SK-N-SH (cell line): ENCODE measurements at regions not wholly inside any gene's neighbourhood (a gene's known extent, or its start where the extent isn't known, plus 50 kb on each side); places are given as distances from the start of the nearest gene placed in this dataset.

Source experiments
- CTCF ChIA-PET: fragments of 300-600, 350-600 bp; formaldehyde crosslinking; extraction: SDS; loops from one replicate; lab custom pipeline; 2021; lab: Yijun Ruan, JAX
- POLR2A ChIA-PET: fragments of 350-600 bp; sonication (Branson Sonifier 250); formaldehyde crosslinking; extraction: SDS; loops from one replicate; lab custom pipeline; 2020; ENCODE audit warnings: antibody characterized with exemption, inconsistent platforms; lab: Yijun Ruan, JAX
- DNase-seq: peaks from one replicate; pipeline ENCODE4 v3.0.0; 2012
- H2AFZ ChIP-seq: fragments of 200-600 bp; sonication (generic); 2 replicates; pipeline ENCODE4 v1.8.1; 2016; ENCODE audit warnings: antibody characterized with exemption, mild to moderate bottlenecking, low read depth
- H3F3A ChIP-seq: fragments of 200-600 bp; sonication (generic); replicated peaks from 2 replicates; pipeline ENCODE3; 2016; ENCODE audit warnings: antibody characterized with exemption, mild to moderate bottlenecking; ENCODE audit not compliant: insufficient read depth
- H3K27ac ChIP-seq, 2 experiments: fragments of 200-500 bp in 1 of 2; fragments of 200-600 bp in 1 of 2; sonication (Bioruptor generic) in 1 of 2; sonication (generic), shearing (Covaris generic) in 1 of 2; 2 replicates each; pipeline versions ENCODE4 v1.5.1 to v1.6.1; 2014 to 2016; ENCODE audit warnings: low read depth in 2 of 2, inconsistent platforms in 1 of 2, low read length in 1 of 2, mild to moderate bottlenecking in 1 of 2, mixed read lengths in 1 of 2
- H3K27me3 ChIP-seq: fragments of 200-600 bp; sonication (generic), shearing (Covaris generic); 2 replicates; pipeline ENCODE4 v1.6.1; 2016; ENCODE audit warnings: mixed run types; ENCODE audit not compliant: insufficient read depth
- H3K36me3 ChIP-seq, 2 experiments: fragments of 200-500 bp in 1 of 2; fragments of 200-600 bp in 1 of 2; sonication (Bioruptor generic) in 1 of 2; sonication (generic) in 1 of 2; replicated peaks in 1 of 2; 2 replicates each; pipeline versions ENCODE3 to v1.5.1; 2014 to 2016; ENCODE audit warnings: low read length in 1 of 2, mild to moderate bottlenecking in 1 of 2; ENCODE audit not compliant: insufficient read depth in 2 of 2, control insufficient read depth in 1 of 2
- H3K4me1 ChIP-seq, 2 experiments: fragments of 200-500 bp in 1 of 2; fragments of 200-600 bp in 1 of 2; sonication (Bioruptor generic) in 1 of 2; sonication (generic), shearing (Covaris generic) in 1 of 2; 2 replicates each; pipeline versions ENCODE4 v1.5.1 to v1.6.1; 2014 to 2016; ENCODE audit warnings: low read depth in 1 of 2, low read length in 1 of 2, mixed run types in 1 of 2; ENCODE audit not compliant: insufficient read depth in 2 of 2, control insufficient read depth in 1 of 2
- H3K4me2 ChIP-seq: fragments of 200-600 bp; sonication (generic), shearing (Covaris generic); 2 replicates; pipeline ENCODE4 v1.6.1; 2017; ENCODE audit warnings: mixed run types
- H3K4me3 ChIP-seq, 2 experiments: fragments of 200-500 bp in 1 of 2; fragments of 200-600 bp in 1 of 2; sonication (Bioruptor generic) in 1 of 2; sonication (generic), shearing (Covaris generic) in 1 of 2; 2 replicates each; pipeline versions ENCODE4 v1.5.1 to v1.8.1; 2014 to 2016; ENCODE audit warnings: low read depth in 2 of 2, inconsistent platforms in 1 of 2, low read length in 1 of 2, mild to moderate bottlenecking in 1 of 2, mixed read lengths in 1 of 2, moderate library complexity in 1 of 2
- H3K79me2 ChIP-seq: fragments of 200-600 bp; sonication (generic); 2 replicates; pipeline ENCODE4 v1.8.1; 2017; ENCODE audit warnings: mild to moderate bottlenecking; ENCODE audit not compliant: insufficient read depth
- H3K9ac ChIP-seq: fragments of 200-600 bp; sonication (generic); 2 replicates; pipeline ENCODE4 v1.6.1; 2017; ENCODE audit warnings: mixed run types
- H3K9me2 ChIP-seq: fragments of 200-600 bp; sonication (generic); 2 replicates; pipeline ENCODE4 v1.6.1; 2017; ENCODE audit warnings: mixed run types
- H3K9me3 ChIP-seq: fragments of 200-600 bp; sonication (generic); 2 replicates; pipeline ENCODE4 v1.6.1; 2017; ENCODE audit warnings: mixed run types, mild to moderate bottlenecking, moderate library complexity
- H4K20me1 ChIP-seq: fragments of 200-600 bp; sonication (generic); 2 replicates; pipeline ENCODE4 v1.6.1; 2017; ENCODE audit warnings: mild to moderate bottlenecking, mixed run types; ENCODE audit not compliant: insufficient read depth
- FOXJ3 ChIP-seq: sonication (generic); formaldehyde crosslinking; IDR thresholded peaks from 2 replicates; pipeline ENCODE4 v1.5.1; 2020; ENCODE audit warnings: mild to moderate bottlenecking, missing genetic modification reagents
- FOXM1 ChIP-seq: IDR thresholded peaks from 2 replicates; pipeline ENCODE4 v1.4.0; 2012; ENCODE audit warnings: low read depth, mild to moderate bottlenecking
- IRF3 ChIP-seq: fragments of 150-350 bp; IDR thresholded peaks from 2 replicates; pipeline ENCODE4 v1.6.1; 2016; ENCODE audit warnings: mild to moderate bottlenecking, low read depth, low read length
- NFIC ChIP-seq: IDR thresholded peaks from 2 replicates; pipeline ENCODE4 v1.4.0; 2012; ENCODE audit warnings: borderline replicate concordance
- NRF1 ChIP-seq: IDR thresholded peaks from 2 replicates; pipeline ENCODE4 v1.6.1; 2012; ENCODE audit warnings: low read depth, mild to moderate bottlenecking, low read length
- POLR2AphosphoS5 ChIP-seq: IDR thresholded peaks from 2 replicates; pipeline ENCODE4 v1.6.1; 2012; ENCODE audit warnings: low read depth, low read length
- REST ChIP-seq: IDR thresholded peaks from 2 replicates; pipeline ENCODE4 v1.6.1; 2012; ENCODE audit warnings: mild to moderate bottlenecking, low read depth, low read length, moderate library complexity
- RFX5 ChIP-seq: IDR thresholded peaks from 2 replicates; pipeline ENCODE4 v1.6.1; 2012; ENCODE audit warnings: mild to moderate bottlenecking, improper control_type of control experiment, low read length
- SMC3 ChIP-seq: IDR thresholded peaks from 2 replicates; pipeline ENCODE4 v1.6.1; 2012; ENCODE audit warnings: low read depth, low read length, improper control_type of control experiment
- TAF1 ChIP-seq: IDR thresholded peaks from 2 replicates; pipeline ENCODE4 v1.6.1; 2012; ENCODE audit warnings: low read depth, mild to moderate bottlenecking, low read length, moderate library complexity, borderline replicate concordance
- TCF12 ChIP-seq: IDR thresholded peaks from 2 replicates; pipeline ENCODE4 v1.4.0; 2012
- TEAD4 ChIP-seq: IDR thresholded peaks from 2 replicates; pipeline ENCODE4 v1.4.0; 2012; ENCODE audit warnings: mild to moderate bottlenecking, borderline replicate concordance; ENCODE audit not compliant: insufficient read depth
- USF1 ChIP-seq: IDR thresholded peaks from 2 replicates; pipeline ENCODE4 v1.4.0; 2012; ENCODE audit warnings: low read depth, borderline replicate concordance
- YY1 ChIP-seq: IDR thresholded peaks from 2 replicates; pipeline ENCODE4 v1.4.0; 2012; ENCODE audit warnings: low read depth, mild to moderate bottlenecking
- WGBS: methylation state at CpG from one replicate; pipeline ENCODE4 v1.1.6; 2017; ENCODE audit warnings: low lambda C conversion rate; 5-methylcytosine and 5-hydroxymethylcytosine counted together

- DNase-seq, result no peak
- TF ChIP-seq TAF1 (no peak), REST (no peak), TEAD4 (no peak), FOXJ3 (CRISPR knock-in tag) (no peak), TCF12 (no peak), RFX5 (no peak), SMC3 (no peak), YY1 (no peak)
- Histone ChIP-seq H3K36me3 (no peaks in the 10 kb centered on the region), H3K4me3 (no peak overlapping the region), H3K4me2 (no peak overlapping the region), H3K9me3 (no peaks in the 10 kb centered on the region), H3K9ac (no peak overlapping the region), H3K4me1 (peaks cover 0 to 7% of the 10 kb centered on the region in 2 experiments; a peak in 1 of 4 replicates), H3F3A (no peaks in the 10 kb centered on the region), H3K79me2 (no peaks in the 10 kb centered on the region), H2AFZ (no peak overlapping the region), H4K20me1 (no peaks in the 10 kb centered on the region), H3K27ac (no peak overlapping the region), H3K27me3 (no peaks in the 10 kb centered on the region), H3K9me2 (no peaks in the 10 kb centered on the region)
- CTCF ChIA-PET, result no interaction called here
- 57% methylated on average over 7 of the region's 7 CpGs for WGBS
- POLR2A ChIA-PET, result no interaction called here
Measured at GRCh38 chr13:40342461-40342860, 324.0 kb downstream of the FOXO1 start.

- Histone ChIP-seq H3K27me3 (no peaks in the 10 kb centered on the region), H3K9me3 (no peaks in the 10 kb centered on the region), H3K4me3 (no peak overlapping the region), H3K79me2 (no peaks in the 10 kb centered on the region), H2AFZ (no peak overlapping the region), H3K4me2 (no peak overlapping the region), H3K36me3 (no peaks in the 10 kb centered on the region), H3K4me1 (peaks cover 0 to 7% of the 10 kb centered on the region in 2 experiments; a peak in 1 of 4 replicates), H3K27ac (no peak overlapping the region), H4K20me1 (no peaks in the 10 kb centered on the region), H3F3A (no peaks in the 10 kb centered on the region), H3K9me2 (no peaks in the 10 kb centered on the region), H3K9ac (no peak overlapping the region)
- DNase-seq, result no peak
- WGBS, result 37% methylated on average over 3 of the region's 3 CpGs
- ChIA-PET POLR2A (no interaction called here), CTCF (interaction anchor here (1.0 kb wide), 1 partner anchor 304 kb away, joined by 3 read pairs; no protein-coding TSS in a partner anchor)
- no peak for TF ChIP-seq IRF3
- TF ChIP-seq FOXJ3 (CRISPR knock-in tag), result no peak
- no peak for TF ChIP-seq POLR2AphosphoS5
- no peak for TF ChIP-seq FOXM1
- no peak for TF ChIP-seq NRF1
- no peak for TF ChIP-seq NFIC
- no peak for TF ChIP-seq USF1
Measured at GRCh38 chr13:40342901-40343300, 323.5 kb downstream of the FOXO1 start.
